ENCODE measurements at regions not wholly inside any gene's neighbourhood (a gene's known extent, or its start where the extent isn't known, plus 50 kb on each side); places are given as distances from the start of the nearest gene placed in this dataset.

DNA sequence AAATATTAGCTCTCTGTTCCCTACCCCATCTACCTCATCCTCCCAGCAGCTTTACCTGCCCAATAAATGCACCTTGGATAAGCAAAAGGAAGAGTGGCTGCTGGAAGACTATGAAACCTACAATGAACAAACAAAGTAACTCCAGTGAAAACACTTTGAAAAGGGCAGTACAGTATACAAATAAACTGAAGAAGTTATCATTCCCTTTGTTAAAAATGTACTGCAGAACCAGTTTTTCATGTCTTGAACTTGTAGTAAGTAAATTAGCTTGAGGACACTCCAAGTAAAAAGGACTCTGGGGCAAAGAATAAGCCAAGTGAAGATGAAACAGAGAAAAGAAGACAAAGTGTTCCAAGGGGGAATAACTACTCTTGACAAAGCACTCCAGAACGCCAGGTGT lies 457.1 kb downstream of the DTWD2 start:
- DNase-seq (ENCODE audit: extremely low spot score): no peak
- no peak for TF ChIP-seq SUZ12 (IDR thresholded peaks at IDR 0.05)
- no peak for TF ChIP-seq CTBP1 (IDR thresholded peaks at IDR 0.05; ENCODE audit: borderline replicate concordance)
- no peak for TF ChIP-seq ELF4 (IDR thresholded peaks at IDR 0.05)
- TF ChIP-seq SP1 (IDR thresholded peaks at IDR 0.05): no peak
- TF ChIP-seq ARNT (IDR thresholded peaks at IDR 0.05): no peak
- TF ChIP-seq BHLHE40 (IDR thresholded peaks at IDR 0.05; ENCODE audit: borderline replicate concordance): no peak
- no peak for TF ChIP-seq HDGF (IDR thresholded peaks at IDR 0.05; ENCODE audit: borderline replicate concordance)
- no peak for TF ChIP-seq ZNF384 (IDR thresholded peaks at IDR 0.05)
- no peak for TF ChIP-seq FOXK2 (IDR thresholded peaks at IDR 0.05)
- TF ChIP-seq FOXM1 (IDR thresholded peaks at IDR 0.05; ENCODE audit: borderline replicate concordance): no peak
- TF ChIP-seq TARDBP (IDR thresholded peaks at IDR 0.05): no peak
- no peak for TF ChIP-seq L3MBTL2 (conservative IDR thresholded peaks at IDR 0.05)
- TF ChIP-seq FOXA1 (IDR thresholded peaks at IDR 0.05): no peak
- TF ChIP-seq NFRKB (IDR thresholded peaks at IDR 0.05): no peak
- CTCF ChIA-PET: no interaction called here
- POLR2A ChIA-PET: no interaction called here

DNA sequence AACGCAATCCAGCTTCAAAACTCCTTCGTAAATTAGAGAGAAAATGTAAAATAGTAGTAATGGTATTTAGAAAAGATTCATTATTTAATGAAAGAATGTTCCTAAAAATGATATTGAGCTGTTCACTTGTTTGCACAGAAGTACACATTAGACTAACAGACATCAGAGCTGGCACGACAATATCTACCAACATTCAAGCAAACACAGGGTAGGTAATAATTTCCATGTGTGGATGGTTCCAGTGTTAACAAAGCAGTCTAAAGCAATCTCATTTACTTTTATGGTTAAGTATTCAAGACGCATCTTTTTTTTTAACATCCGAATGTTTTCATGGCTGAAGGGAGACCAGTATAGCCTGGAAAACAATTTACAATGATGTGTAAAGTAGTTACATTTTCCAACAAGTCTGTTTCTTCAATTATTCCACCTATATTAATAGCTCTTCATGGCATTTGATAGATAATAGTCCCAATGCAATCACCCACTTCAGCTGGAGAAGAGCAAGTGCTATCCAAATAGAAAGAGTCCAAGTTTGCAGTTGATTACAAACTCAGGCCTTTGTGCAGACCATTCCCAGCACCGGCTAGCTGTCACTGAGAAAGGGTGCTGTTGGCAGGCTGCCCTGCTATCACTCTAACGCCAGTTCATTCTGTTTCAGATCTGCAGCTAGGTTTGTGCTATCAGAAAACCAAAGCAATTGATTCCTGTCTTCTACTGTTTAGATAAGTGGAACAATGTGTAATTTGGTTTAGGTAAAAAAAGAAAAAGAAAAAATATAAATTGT lies 458.8 kb downstream of the DTWD2 start:
- no peak for DNase-seq (ENCODE audit: extremely low spot score)
- POLR2A ChIA-PET: no interaction called here

DNA sequence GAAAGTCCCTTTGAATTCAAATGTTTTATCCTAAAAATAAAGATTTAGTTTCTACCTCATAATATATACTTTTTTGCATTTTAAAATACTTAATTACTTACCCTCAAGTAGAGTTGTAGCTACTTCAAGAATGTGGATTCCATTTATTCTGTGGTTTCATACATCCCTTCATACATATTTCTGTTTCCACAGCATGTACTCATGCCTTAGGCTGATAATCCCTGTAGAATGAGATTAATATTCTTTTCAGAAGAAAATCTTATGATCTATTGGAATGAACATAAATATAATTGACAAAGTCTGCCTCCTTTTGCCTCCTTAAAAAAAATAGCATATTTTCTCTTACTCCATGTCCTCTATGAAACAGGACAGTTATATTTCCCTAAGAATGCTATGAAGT lies 465.7 kb downstream of the DTWD2 start:
- POLR2A ChIA-PET: no interaction called here
- CTCF ChIA-PET: no interaction called here
- TF ChIP-seq ARNT (IDR thresholded peaks at IDR 0.05): no peak
- no peak for TF ChIP-seq FOXM1 (IDR thresholded peaks at IDR 0.05; ENCODE audit: borderline replicate concordance)
- no peak for TF ChIP-seq SP1 (IDR thresholded peaks at IDR 0.05)
- TF ChIP-seq ELF4 (IDR thresholded peaks at IDR 0.05): no peak
- no peak for TF ChIP-seq TARDBP (IDR thresholded peaks at IDR 0.05)
- no peak for TF ChIP-seq HDGF (IDR thresholded peaks at IDR 0.05; ENCODE audit: borderline replicate concordance)
- no peak for TF ChIP-seq LEF1 (IDR thresholded peaks at IDR 0.05; ENCODE audit: borderline replicate concordance)
- no peak for TF ChIP-seq ZNF384 (IDR thresholded peaks at IDR 0.05)
- no peak for TF ChIP-seq FOXK2 (IDR thresholded peaks at IDR 0.05)
- TF ChIP-seq SUZ12 (IDR thresholded peaks at IDR 0.05): no peak
- TF ChIP-seq L3MBTL2 (conservative IDR thresholded peaks at IDR 0.05): no peak
- no peak for TF ChIP-seq NFRKB (IDR thresholded peaks at IDR 0.05)
- DNase-seq (ENCODE audit: extremely low spot score): no peak

More for the DNA sequence above, 458.8 kb downstream of the DTWD2 start:
- CTCF ChIA-PET: no interaction called here
- TF ChIP-seq HDGF (IDR thresholded peaks at IDR 0.05; ENCODE audit: borderline replicate concordance) (no peak), ELF4 (IDR thresholded peaks at IDR 0.05) (no peak), SUZ12 (IDR thresholded peaks at IDR 0.05) (no peak), BHLHE40 (IDR thresholded peaks at IDR 0.05; ENCODE audit: borderline replicate concordance) (no peak), FOXK2 (IDR thresholded peaks at IDR 0.05) (no peak), ZNF384 (IDR thresholded peaks at IDR 0.05) (no peak), LEF1 (IDR thresholded peaks at IDR 0.05; ENCODE audit: borderline replicate concordance) (no peak), FOXM1 (IDR thresholded peaks at IDR 0.05; ENCODE audit: borderline replicate concordance) (no peak), SP1 (IDR thresholded peaks at IDR 0.05) (no peak), FOXA1 (IDR thresholded peaks at IDR 0.05) (no peak), ARNT (IDR thresholded peaks at IDR 0.05) (no peak), NFRKB (IDR thresholded peaks at IDR 0.05) (no peak), L3MBTL2 (conservative IDR thresholded peaks at IDR 0.05) (no peak)
- TF ChIP-seq, protein P1, sequence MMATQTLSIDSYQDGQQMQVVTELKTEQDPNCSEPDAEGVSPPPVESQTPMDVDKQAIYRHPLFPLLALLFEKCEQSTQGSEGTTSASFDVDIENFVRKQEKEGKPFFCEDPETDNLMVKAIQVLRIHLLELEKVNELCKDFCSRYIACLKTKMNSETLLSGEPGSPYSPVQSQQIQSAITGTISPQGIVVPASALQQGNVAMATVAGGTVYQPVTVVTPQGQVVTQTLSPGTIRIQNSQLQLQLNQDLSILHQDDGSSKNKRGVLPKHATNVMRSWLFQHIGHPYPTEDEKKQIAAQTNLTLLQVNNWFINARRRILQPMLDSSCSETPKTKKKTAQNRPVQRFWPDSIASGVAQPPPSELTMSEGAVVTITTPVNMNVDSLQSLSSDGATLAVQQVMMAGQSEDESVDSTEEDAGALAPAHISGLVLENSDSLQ (IDR thresholded peaks at IDR 0.05): no peak

DNA sequence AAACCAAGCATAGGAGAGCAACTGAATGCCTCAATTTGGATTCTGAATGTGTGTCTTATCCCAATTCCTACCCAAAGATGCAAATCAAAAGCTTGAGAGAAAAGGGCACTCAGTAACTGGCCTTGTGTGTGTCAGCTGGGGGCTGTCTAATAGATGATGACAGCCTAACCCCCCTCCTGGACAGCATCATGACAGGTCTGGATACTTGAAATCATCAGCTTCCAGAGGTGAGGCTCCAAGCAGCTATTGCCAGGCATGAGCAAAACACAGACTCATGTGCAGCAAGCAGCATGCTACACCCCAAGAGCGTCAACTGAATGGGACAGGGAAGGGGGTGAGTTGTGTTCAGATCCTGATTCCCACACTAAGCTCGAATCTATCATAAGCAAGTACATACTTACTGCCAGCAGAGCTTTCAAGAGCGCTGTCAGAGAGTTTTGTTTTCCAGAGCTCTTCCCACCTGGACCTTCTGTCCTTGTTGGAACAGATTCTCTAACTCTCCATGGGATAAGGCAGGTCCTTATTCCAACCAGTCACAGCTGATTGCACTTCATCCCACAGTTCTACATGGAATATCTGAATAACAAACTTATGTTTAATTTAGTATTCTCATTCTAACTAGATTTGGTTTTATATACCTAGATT lies 467.5 kb downstream of the DTWD2 start:
- no peak for TF ChIP-seq NFRKB (IDR thresholded peaks at IDR 0.05)
- DNase-seq (ENCODE audit: extremely low spot score): no peak
- POLR2A ChIA-PET: no interaction called here
- CTCF ChIA-PET: no interaction called here

DNA sequence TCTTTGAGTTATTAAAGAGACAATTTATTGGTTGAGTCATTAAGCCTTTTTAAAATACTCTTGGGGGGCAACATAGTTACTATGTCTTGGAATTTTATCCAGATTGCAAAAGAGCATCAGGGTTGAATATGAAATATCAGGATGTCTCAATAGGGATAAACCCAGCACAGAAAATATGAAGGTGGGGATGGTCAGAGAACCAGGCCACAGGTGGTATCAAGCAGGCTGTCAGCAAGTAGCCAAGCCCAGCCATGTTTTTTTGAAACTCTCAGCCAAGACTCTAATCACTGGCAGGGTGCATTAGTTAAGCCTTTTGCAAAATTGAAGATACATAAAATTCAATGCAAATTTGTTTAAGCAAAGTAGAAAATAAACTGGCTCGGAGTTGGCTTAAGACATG lies 468.9 kb downstream of the DTWD2 start:
- DNase-seq (ENCODE audit: extremely low spot score): no peak
- POLR2A ChIA-PET: no interaction called here
- CTCF ChIA-PET: no interaction called here
- TF ChIP-seq FOXM1 (IDR thresholded peaks at IDR 0.05; ENCODE audit: borderline replicate concordance) (no peak), NFRKB (IDR thresholded peaks at IDR 0.05) (no peak)

DNA sequence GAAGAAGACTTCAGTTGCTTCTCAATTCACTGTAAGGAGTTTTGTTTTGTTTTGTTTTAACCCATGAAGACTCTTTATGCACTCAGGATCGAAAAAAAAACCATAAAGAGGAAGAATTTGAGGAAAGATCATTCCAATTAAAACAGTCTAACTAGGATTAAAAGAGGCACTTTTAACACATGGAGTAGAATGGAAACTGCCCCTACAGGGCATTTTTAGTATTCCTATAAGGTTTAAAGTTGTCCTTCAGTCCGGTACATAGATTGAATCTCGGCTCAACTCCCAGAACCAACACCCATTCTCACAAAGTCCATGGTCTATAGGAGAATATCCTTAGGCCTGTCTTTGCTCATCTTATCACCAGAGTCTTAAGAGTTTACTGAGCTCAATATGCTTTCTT lies 469.6 kb downstream of the DTWD2 start:
- DNase-seq (ENCODE audit: extremely low spot score): no peak
- POLR2A ChIA-PET: no interaction called here
- CTCF ChIA-PET: no interaction called here
- TF ChIP-seq ZNF384 (IDR thresholded peaks at IDR 0.05) (no peak), HDGF (IDR thresholded peaks at IDR 0.05; ENCODE audit: borderline replicate concordance) (no peak), L3MBTL2 (conservative IDR thresholded peaks at IDR 0.05) (no peak), SP1 (IDR thresholded peaks at IDR 0.05) (no peak), SUZ12 (IDR thresholded peaks at IDR 0.05) (no peak), NFRKB (IDR thresholded peaks at IDR 0.05) (no peak), FOXM1 (IDR thresholded peaks at IDR 0.05; ENCODE audit: borderline replicate concordance) (no peak)

DNA sequence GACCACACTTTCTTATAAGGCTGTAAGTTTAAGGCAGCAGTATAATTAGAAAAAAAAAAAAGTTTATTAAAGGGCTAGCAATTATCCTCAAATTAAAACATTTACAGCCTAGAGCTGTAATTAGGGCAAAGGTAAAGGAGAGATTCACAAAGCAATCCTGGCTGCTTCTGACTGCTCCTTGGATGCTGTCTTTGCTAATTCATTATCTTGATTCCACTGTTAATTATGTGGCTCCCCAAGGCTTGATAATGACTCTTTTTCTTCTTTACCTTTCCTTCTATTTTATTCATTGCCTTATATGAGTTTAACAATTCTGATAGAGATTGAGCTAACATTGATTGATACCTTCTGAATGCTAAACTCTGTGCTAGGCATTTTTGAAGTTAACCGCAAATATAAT lies 476.5 kb downstream of the DTWD2 start:
- CTCF ChIA-PET: no interaction called here
- no peak for TF ChIP-seq L3MBTL2 (conservative IDR thresholded peaks at IDR 0.05)
- TF ChIP-seq LEF1 (IDR thresholded peaks at IDR 0.05; ENCODE audit: borderline replicate concordance): no peak
- TF ChIP-seq FOXM1 (IDR thresholded peaks at IDR 0.05; ENCODE audit: borderline replicate concordance): no peak
- TF ChIP-seq, protein P1 (IDR thresholded peaks at IDR 0.05): no peak
- no peak for TF ChIP-seq FOXA1 (IDR thresholded peaks at IDR 0.05)
- TF ChIP-seq ELF4 (IDR thresholded peaks at IDR 0.05): no peak
- TF ChIP-seq ARNT (IDR thresholded peaks at IDR 0.05): no peak
- no peak for TF ChIP-seq SUZ12 (IDR thresholded peaks at IDR 0.05)
- no peak for TF ChIP-seq TARDBP (IDR thresholded peaks at IDR 0.05)
- no peak for TF ChIP-seq HDGF (IDR thresholded peaks at IDR 0.05; ENCODE audit: borderline replicate concordance)
- TF ChIP-seq FOXK2 (IDR thresholded peaks at IDR 0.05): no peak
- TF ChIP-seq NFRKB (IDR thresholded peaks at IDR 0.05): no peak
- TF ChIP-seq CTBP1 (IDR thresholded peaks at IDR 0.05; ENCODE audit: borderline replicate concordance): no peak
- no peak for TF ChIP-seq ZNF384 (IDR thresholded peaks at IDR 0.05)
- DNase-seq (ENCODE audit: extremely low spot score): no peak
- POLR2A ChIA-PET: no interaction called here

Data from HEK293T (cell line).